VCaP (cell line): ENCODE measurements at regions not wholly inside any gene's neighbourhood (a gene's known extent, or its start where the extent isn't known, plus 50 kb on each side); places are given as distances from the start of the nearest gene placed in this dataset.
"Not testable (repeated sequence)": the region's sequence is repeated elsewhere in the genome, so short reads cannot be mapped to it uniquely, and the experiment has no call there.

Experiments used
- H3K27ac ChIP-seq: fragments of 450-650 bp; 2 replicates; pipeline ENCODE4 v1.5.1; 2017
- CTCF ChIP-seq: fragments of 450-650 bp; conservative IDR thresholded peaks from 2 replicates; pipeline ENCODE4 v1.5.1; 2017; ENCODE audit warnings: mild to moderate bottlenecking, moderate library complexity

DNA sequence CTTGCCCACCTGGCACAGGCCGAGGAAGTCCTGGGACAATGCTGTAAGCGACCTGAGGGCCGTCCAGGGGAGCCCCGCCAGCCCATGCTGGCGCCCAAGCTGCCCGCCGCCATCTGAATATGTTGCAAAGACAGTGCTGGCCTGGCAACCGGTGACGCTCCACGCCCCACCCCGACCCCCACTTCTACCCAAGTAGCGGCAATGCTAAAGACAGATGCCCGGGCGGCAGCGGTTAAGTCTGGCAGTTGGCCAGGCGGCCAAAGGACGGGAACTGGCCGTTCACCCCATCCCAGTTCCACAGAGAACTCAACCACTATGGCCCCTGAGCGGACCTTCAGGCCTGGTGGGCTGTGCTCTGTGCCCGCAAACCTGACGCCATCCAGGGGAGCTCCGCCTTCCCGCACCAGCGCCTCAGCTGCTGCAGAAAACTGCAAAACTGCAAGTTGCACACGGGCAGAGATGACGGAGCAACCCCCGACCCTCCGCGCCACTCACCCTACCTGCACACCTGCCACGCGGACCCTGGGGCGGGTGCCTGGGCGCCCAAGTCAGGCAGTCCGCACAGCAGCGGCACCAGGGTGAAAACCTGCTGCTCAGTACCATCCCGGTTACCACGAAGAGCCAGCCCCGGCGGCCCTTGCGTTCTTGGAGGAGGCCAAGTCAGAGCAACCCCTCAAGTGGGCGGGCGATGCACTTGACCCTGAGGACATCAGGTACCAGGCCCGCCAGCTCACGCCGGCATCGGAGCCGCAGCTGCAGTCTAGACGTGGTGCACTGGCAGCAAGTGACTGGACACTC is 667.6 kb downstream of the SPATA31A6 start:
- H3K27ac ChIP-seq = not testable (repeated sequence)

DNA sequence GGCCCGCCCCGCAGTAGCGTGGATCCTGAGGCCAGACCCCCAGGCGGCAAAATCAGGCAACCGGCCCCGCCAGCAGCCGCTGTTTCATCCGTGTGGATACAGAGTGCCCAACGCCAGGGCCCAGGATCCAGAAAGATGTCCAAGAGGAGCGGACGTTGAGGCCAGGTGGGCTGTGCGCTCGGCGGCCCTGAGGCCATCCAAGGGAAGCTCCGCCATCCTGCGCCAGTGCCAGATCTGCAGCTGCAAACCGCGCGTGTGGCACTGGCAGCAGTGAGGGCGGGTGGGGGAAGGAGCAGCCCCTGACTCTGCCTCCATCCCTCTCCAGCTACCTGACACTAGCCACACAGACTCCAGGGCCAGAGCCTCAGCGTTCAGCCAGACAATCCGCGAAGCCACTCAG is 668.2 kb downstream of the SPATA31A6 start:
- peak overlapping the region; percentile 44; the same call in 1 of the 2 replicates for H3K27ac ChIP-seq

- peak overlapping the region; percentile 44; the same call in 1 of the 2 replicates for H3K27ac ChIP-seq
- TF ChIP-seq CTCF = peak; percentile 76
These were observed 668.9 kb downstream of the SPATA31A6 start for GRCh38 chr9:42852133-42852930.

GRCh38 chr9:42860133-42860532 is 676.7 kb downstream of the SPATA31A6 start:
- not testable (repeated sequence) for H3K27ac ChIP-seq

- not testable (repeated sequence) for H3K27ac ChIP-seq
These were observed 679.0 kb downstream of the SPATA31A6 start for GRCh38 chr9:42862465-42862864.
